Stimulated activated CD4-positive, alpha-beta T cell treated with anti-CD3 and anti-CD28 coated beads, Interleukin-1b, Interleukin-23, amount 100 ng/mL, for 4 hours (primary cell): ENCODE measurements at regions not wholly inside any gene's neighbourhood (a gene's known extent, or its start where the extent isn't known, plus 50 kb on each side); places are given as distances from the start of the nearest gene placed in this dataset.

Experiments
- DNase-seq, 2 donors: peaks; one replicate each; pipeline ENCODE4 v3.0.0-alpha.2; 2020; ENCODE audit warnings: low read depth in 2 of 2

GRCh38 chrX:22395372-22395771, 122.7 kb downstream of the CBLL2 start:
- no peak for DNase-seq

- no peak for DNase-seq
These were observed 123.7 kb downstream of the CBLL2 start for GRCh38 chrX:22396408-22396807.

DNA sequence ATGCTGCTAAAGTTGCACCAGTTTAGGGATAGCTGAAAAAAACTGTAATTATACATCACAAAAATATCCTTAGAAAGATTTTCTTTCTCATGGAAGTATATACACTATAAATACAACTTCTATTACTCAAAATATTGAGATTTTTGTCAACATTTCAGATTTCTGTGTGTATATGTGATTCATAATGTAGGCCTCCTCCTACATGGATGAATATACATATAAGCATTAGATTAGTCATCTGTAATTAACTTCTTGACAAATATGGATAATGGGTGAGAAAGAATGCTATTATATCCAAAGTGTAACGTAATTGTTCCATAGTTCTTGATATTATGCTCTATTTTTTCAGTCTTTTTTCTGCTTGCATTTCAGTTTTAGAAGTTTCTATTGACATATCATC, 124.9 kb downstream of the CBLL2 start:
- no peak for DNase-seq

GRCh38 chrX:22399437-22400192, 126.9 kb downstream of the CBLL2 start:
- no peak for DNase-seq

DNA sequence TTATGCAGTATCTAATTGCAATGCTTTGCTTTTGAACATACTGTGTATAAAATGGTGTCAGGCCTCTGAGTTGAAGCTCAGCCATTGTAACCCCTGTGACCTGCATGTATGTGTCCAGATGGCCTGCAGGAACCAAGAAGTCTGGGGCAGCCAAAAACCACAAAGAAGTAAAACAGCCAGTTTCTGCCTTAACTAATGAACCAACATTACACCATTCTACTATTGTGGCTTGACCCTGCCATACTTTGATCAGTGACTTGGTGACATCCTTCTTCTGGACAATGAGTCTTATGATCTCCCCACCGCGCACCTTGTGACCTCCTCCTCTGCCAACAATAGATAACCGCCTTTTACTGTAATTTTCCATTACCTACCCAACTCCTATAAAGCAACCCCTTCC, 131.6 kb downstream of the CBLL2 start:
- DNase-seq = no peak

- no peak for DNase-seq
These were observed 133.6 kb downstream of the CBLL2 start for GRCh38 chrX:22406201-22406737.

DNA sequence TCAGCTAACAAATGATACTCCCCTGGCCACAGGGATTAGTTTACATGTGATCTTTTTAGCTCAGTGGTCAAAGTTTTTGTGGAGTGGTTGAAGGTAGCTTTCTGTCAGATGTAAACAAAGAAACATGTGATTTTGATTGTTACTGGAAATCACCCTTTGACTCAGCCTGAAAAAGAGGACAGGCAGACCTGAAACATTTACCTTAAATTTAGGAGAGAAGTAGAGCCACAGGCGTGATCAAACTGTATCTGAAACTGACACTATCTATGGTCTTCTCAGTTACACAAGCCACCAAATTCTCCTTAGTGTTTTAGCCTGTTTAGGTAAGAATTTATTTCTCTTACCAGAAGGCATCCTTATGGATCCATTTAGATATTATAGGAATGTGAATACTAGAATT, 136.7 kb downstream of the CBLL2 start:
- no peak for DNase-seq

DNA sequence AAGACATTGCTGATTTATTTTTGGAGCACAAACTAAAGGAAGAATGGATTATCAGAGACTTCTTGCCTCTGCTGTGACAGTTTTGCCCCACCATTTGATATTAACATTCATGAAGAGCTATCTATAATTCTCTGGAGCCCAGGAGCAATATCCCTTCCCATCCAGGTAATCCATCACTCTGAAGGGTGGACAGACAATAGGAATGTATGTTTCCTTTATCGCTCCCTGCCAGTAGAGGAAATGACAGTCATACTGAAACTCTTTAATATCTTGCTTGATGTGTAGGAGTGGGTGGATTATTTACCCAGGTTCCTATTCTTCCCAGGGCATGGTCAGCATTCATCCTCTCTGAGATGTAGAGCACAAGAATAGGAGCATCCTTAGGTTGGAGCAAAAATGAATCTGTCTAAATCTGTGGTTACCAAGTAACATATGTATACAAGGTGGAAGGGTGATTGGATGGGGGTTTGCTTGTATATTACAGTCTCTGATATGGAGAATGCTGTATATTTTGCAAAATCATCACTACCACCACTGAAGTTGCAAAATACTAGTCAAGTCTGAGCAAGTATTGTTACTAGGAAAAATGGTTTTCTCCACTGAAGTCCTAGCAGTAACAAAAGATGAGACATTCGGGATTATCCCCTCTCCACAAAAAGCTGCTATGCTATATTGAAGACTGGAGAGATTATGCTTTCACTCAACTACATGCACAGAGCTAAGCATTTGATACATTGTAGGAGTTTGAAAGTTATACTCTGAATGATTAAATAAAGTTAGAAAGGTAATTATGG, 151.6 kb downstream of the CBLL2 start:
- DNase-seq = no peak

- DNase-seq = no peak
These were observed 152.2 kb downstream of the CBLL2 start for GRCh38 chrX:22424919-22425318.

GRCh38 chrX:22429704-22430103, 157.0 kb downstream of the CBLL2 start:
- DNase-seq = no peak

DNA sequence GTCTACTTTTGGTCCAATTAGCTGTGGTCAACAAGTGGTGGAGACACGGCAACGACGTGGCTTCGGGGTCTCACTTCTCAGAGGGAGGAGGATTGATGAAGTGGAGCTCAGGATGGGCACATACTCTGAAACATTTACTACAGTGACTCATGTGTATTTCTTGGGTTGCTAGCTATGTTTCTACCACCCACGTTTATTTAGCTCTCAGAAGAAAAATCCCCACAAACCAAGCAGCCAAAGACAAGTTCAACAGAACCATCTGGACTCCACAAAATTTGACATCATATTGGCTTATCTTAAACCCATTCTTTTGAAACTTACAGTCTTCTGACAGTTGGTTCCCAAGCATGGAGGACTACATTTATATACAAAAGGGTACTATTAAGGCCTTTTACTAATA, 158.0 kb downstream of the CBLL2 start:
- no peak for DNase-seq

GRCh38 chrX:22433292-22434070, 160.8 kb downstream of the CBLL2 start:
- no peak for DNase-seq

DNA sequence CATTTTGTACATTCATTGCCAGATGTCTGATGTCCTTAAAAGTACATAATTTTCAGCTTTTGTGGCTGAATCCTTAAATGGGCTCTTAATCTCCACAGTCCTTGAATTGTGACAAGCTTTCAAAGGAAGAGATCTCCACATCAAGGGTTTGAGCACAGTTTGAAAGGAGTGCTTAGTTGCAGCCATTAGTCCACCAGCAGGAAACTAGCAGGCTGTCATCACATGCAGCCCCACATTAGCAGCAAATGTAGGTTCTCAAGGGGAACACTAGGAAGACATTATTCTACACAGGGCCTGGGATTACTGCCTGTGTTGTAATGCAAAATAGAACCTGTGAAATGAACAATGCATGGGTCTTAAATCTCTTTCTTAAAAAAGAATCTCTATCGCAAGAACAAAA, 173.2 kb downstream of the CBLL2 start:
- no peak for DNase-seq

GRCh38 chrX:22462959-22463358, 190.2 kb downstream of the CBLL2 start:
- DNase-seq = no peak

- no peak for DNase-seq
These were observed 194.9 kb downstream of the CBLL2 start for GRCh38 chrX:22467571-22467970.

GRCh38 chrX:22481436-22481835, 208.7 kb downstream of the CBLL2 start:
- DNase-seq = no peak

DNA sequence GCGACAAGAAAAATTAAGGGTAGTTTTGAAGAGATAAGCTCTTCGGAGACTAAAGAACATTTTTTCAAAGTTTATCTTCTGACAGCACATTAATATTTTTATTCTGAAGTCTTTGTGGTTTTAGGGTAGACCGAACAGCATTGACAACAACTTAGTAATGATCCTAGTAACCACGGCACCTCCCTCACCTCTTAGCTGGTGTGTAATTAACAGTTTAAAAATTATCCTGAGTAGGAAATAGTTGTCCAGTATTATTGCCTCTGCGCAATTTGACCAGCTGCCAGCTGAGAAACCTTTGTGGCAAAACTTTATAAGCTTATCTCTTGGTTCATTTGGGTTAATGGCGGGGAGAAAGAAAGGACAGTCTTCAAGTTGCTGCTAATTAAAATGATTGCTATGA, 213.6 kb downstream of the CBLL2 start:
- DNase-seq = no peak

- no peak for DNase-seq
These were observed 244.2 kb downstream of the CBLL2 start for GRCh38 chrX:22516893-22517292.

- DNase-seq = no peak
These were observed 247.6 kb downstream of the CBLL2 start for GRCh38 chrX:22520128-22520828.

GRCh38 chrX:22526339-22526738, 253.6 kb downstream of the CBLL2 start:
- no peak for DNase-seq

- DNase-seq = no peak
These were observed 254.6 kb downstream of the CBLL2 start for GRCh38 chrX:22527302-22527701.

DNA sequence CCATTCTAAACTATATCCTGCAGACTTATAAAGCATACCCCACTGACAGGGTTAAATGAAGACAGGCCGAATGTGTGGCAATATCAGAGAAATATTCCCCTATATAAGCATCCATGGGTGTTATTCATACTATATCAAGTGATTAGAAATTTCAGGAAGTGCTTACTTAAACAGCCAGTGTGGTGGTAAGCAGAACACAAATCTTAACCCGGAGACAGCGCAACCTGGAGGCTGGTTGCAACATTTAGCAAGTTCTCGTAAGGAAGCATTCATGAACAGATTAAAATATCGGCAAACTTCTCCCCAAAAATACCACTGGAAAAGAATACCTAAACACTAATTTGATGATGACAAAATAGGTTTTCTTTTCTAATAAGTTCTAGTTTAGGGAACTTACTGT, 261.2 kb downstream of the CBLL2 start:
- DNase-seq = no peak
